ENCODE measurements at regions not wholly inside any gene's neighbourhood (a gene's known extent, or its start where the extent isn't known, plus 50 kb on each side); places are given as distances from the start of the nearest gene placed in this dataset.
A peak's percentile ranks its signal among the peaks of the same experiment; 100 is the strongest.

GRCh38 chr5:60196385-60197113, 303.0 kb upstream of the PDE4D start:
- peak in 18 of 56 donors; percentile 2 to 47 (median 12) for DNase-seq

- DNase-seq: no peak
Measured at GRCh38 chr5:60195551-60195950, 302.0 kb upstream of the PDE4D start.

- DNase-seq: no peak
Measured at GRCh38 chr5:60195083-60195482, 301.6 kb upstream of the PDE4D start.

- DNase-seq: no peak
Measured at GRCh38 chr5:60185231-60186099, 291.9 kb upstream of the PDE4D start.

GRCh38 chr5:60184606-60185005, 291.1 kb upstream of the PDE4D start:
- DNase-seq: no peak

- no peak for DNase-seq
Measured at GRCh38 chr5:60183881-60184280, 290.4 kb upstream of the PDE4D start.

- DNase-seq: no peak
Measured at GRCh38 chr5:60178101-60178500, 284.6 kb upstream of the PDE4D start.

GRCh38 chr5:60177596-60177995, 284.1 kb upstream of the PDE4D start:
- DNase-seq: no peak

- DNase-seq: no peak
Measured at GRCh38 chr5:60173667-60174066, 280.1 kb upstream of the PDE4D start.

GRCh38 chr5:60163762-60164161, 270.2 kb upstream of the PDE4D start:
- no peak for DNase-seq

GRCh38 chr5:60162441-60162840, 268.9 kb upstream of the PDE4D start:
- DNase-seq: no peak

- DNase-seq: no peak
Measured at GRCh38 chr5:60161340-60161934, 267.9 kb upstream of the PDE4D start.

- no peak for DNase-seq
Measured at GRCh38 chr5:60149081-60149480, 255.6 kb upstream of the PDE4D start.

GRCh38 chr5:60148366-60148765, 254.8 kb upstream of the PDE4D start:
- DNase-seq: no peak

- no peak for DNase-seq
Measured at GRCh38 chr5:60147791-60148190, 254.3 kb upstream of the PDE4D start.

- DNase-seq: no peak
Measured at GRCh38 chr5:60143942-60144549, 250.5 kb upstream of the PDE4D start.

- no peak for DNase-seq
Measured at GRCh38 chr5:60141119-60141518, 247.6 kb upstream of the PDE4D start.

GRCh38 chr5:60136841-60137240, 243.3 kb upstream of the PDE4D start:
- no peak for DNase-seq

- DNase-seq: no peak
Measured at GRCh38 chr5:60131504-60131903, 238.0 kb upstream of the PDE4D start.

GRCh38 chr5:60125636-60126035, 232.1 kb upstream of the PDE4D start:
- no peak for DNase-seq

- DNase-seq: no peak
Measured at GRCh38 chr5:60102961-60103693, 209.6 kb upstream of the PDE4D start.

Measured in amygdala (tissue), 56 donors.